B cell (primary cell): ENCODE measurements at regions not wholly inside any gene's neighbourhood (a gene's known extent, or its start where the extent isn't known, plus 50 kb on each side); places are given as distances from the start of the nearest gene placed in this dataset.

ENCODE experiments used
- CTCF ChIP-seq: fragments of 200-600 bp; IDR thresholded peaks from one replicate; pipeline ENCODE4 v1.8.0; 2022; ENCODE audit warnings: antibody characterized with exemption, mild to moderate bottlenecking
- EZH2 ChIP-seq: IDR thresholded peaks from 2 replicates; pipeline ENCODE4 v1.6.1; 2012; ENCODE audit warnings: borderline replicate concordance, low read depth, mild to moderate bottlenecking, moderate library complexity, low read length; ENCODE audit not compliant: insufficient read depth, poor library complexity, severe bottlenecking

- TF ChIP-seq CTCF (no peak), EZH2 (no peak)
Observed at GRCh38 chr1:181257117-181257516, 168.6 kb downstream of the IER5 start.
